H9 (cell line): ENCODE measurements at regions not wholly inside any gene's neighbourhood (a gene's known extent, or its start where the extent isn't known, plus 50 kb on each side); places are given as distances from the start of the nearest gene placed in this dataset.

Experiments used
- DNase-seq: peaks from one replicate; pipeline ENCODE4 v3.0.0-alpha.2; 2017
- H2AFZ ChIP-seq: one replicate; pipeline ENCODE4 v1.6.1; 2013; ENCODE audit warnings: mild to moderate bottlenecking, low read length, control low read depth, moderate library complexity
- H2AK5ac ChIP-seq: 2 replicates; pipeline ENCODE4 v1.6.1; 2013; ENCODE audit warnings: low read length, control low read depth, mixed read lengths; ENCODE audit not compliant: insufficient read length
- H2BK120ac ChIP-seq: one replicate; pipeline ENCODE4 v1.6.1; 2013; ENCODE audit warnings: low read depth, mild to moderate bottlenecking, low read length, control low read depth, inconsistent platforms; ENCODE audit not compliant: poor library complexity, severe bottlenecking
- H2BK12ac ChIP-seq: 2 replicates; pipeline ENCODE4 v1.6.1; 2013; ENCODE audit warnings: low read length, control low read depth, mixed read lengths, low read depth; ENCODE audit not compliant: insufficient read length
- H2BK15ac ChIP-seq: 2 replicates; pipeline ENCODE4 v1.6.1; 2013; ENCODE audit warnings: low read depth, low read length, control low read depth
- H2BK20ac ChIP-seq: one replicate; pipeline ENCODE4 v1.6.1; 2013; ENCODE audit warnings: low read depth, mild to moderate bottlenecking, low read length, control low read depth, inconsistent platforms; ENCODE audit not compliant: poor library complexity, severe bottlenecking
- H2BK5ac ChIP-seq: 2 replicates; pipeline ENCODE4 v1.6.1; 2013; ENCODE audit warnings: low read length, control low read depth, mixed read lengths; ENCODE audit not compliant: insufficient read length
- H3K14ac ChIP-seq: 2 replicates; pipeline ENCODE4 v1.6.1; 2013; ENCODE audit warnings: low read length, control low read depth; ENCODE audit not compliant: insufficient read depth
- H3K18ac ChIP-seq: 2 replicates; pipeline ENCODE4 v1.6.1; 2013; ENCODE audit warnings: low read depth, mild to moderate bottlenecking, mixed read lengths, low read length, control low read depth; ENCODE audit not compliant: insufficient read length
- H3K23ac ChIP-seq: 2 replicates; pipeline ENCODE4 v1.6.1; 2013; ENCODE audit warnings: low read length, control low read depth, mixed read lengths, low read depth; ENCODE audit not compliant: insufficient read length
- H3K23me2 ChIP-seq: 2 replicates; pipeline ENCODE4 v1.6.1; 2013; ENCODE audit warnings: low read depth, mild to moderate bottlenecking, mixed read lengths, low read length, control low read depth; ENCODE audit not compliant: insufficient read length, poor library complexity, severe bottlenecking
- H3K27ac ChIP-seq: 2 replicates; pipeline ENCODE4 v1.5.1; 2013; ENCODE audit warnings: low read length, control low read depth, mixed read lengths, low read depth; ENCODE audit not compliant: insufficient read length
- H3K27me3 ChIP-seq: 2 replicates; pipeline ENCODE4 v1.6.1; 2013; ENCODE audit warnings: low read length, control low read depth, inconsistent platforms; ENCODE audit not compliant: insufficient read depth
- H3K4ac ChIP-seq: 2 replicates; pipeline ENCODE4 v1.6.1; 2013; ENCODE audit warnings: low read depth, mild to moderate bottlenecking, control low read depth, inconsistent platforms, low read length, moderate library complexity
- H3K4me1 ChIP-seq: 2 replicates; pipeline ENCODE4 v1.6.1; 2013; ENCODE audit warnings: low read length, control low read depth, inconsistent platforms; ENCODE audit not compliant: insufficient read depth
- H3K4me2 ChIP-seq: 2 replicates; pipeline ENCODE4 v1.6.1; 2013; ENCODE audit warnings: low read length, control low read depth, mixed read lengths; ENCODE audit not compliant: insufficient read length, insufficient read depth
- H3K56ac ChIP-seq: 2 replicates; pipeline ENCODE4 v1.6.1; 2013; ENCODE audit warnings: low read depth, mild to moderate bottlenecking, mixed read lengths, low read length, control low read depth; ENCODE audit not compliant: insufficient read length
- H3K79me1 ChIP-seq: 2 replicates; pipeline ENCODE4 v1.6.1; 2013; ENCODE audit warnings: low read depth, mild to moderate bottlenecking, moderate library complexity, low read length, control low read depth, inconsistent platforms; ENCODE audit not compliant: insufficient read depth, poor library complexity, severe bottlenecking
- H3K79me2 ChIP-seq: 2 replicates; pipeline ENCODE4 v1.6.1; 2013; ENCODE audit warnings: low read length, control low read depth, inconsistent platforms; ENCODE audit not compliant: insufficient read depth
- H3K9ac ChIP-seq: 2 replicates; pipeline ENCODE4 v1.6.1; 2013; ENCODE audit warnings: low read length, control low read depth, mixed read lengths; ENCODE audit not compliant: insufficient read length; ENCODE audit errors: extremely low read depth
- H3K9me3 ChIP-seq: one replicate; pipeline ENCODE4 v1.6.1; 2013; ENCODE audit warnings: low read depth, low read length, inconsistent platforms; ENCODE audit not compliant: control insufficient read depth
- H3T11ph ChIP-seq: one replicate; pipeline ENCODE4 v1.6.1; 2013; ENCODE audit warnings: mild to moderate bottlenecking, low read length, control low read depth, inconsistent platforms
- H4K20me1 ChIP-seq: one replicate; pipeline ENCODE4 v1.6.1; 2013; ENCODE audit not compliant: control insufficient read depth, insufficient read length, insufficient read depth
- H4K5ac ChIP-seq: 2 replicates; pipeline ENCODE4 v1.6.1; 2013; ENCODE audit warnings: low read depth, mild to moderate bottlenecking, mixed read lengths, low read length, control low read depth; ENCODE audit not compliant: insufficient read length
- H4K8ac ChIP-seq: replicated peaks from 2 replicates; pipeline ENCODE4 v1.6.1; 2013; ENCODE audit warnings: low read length, control low read depth, mixed read lengths, low read depth; ENCODE audit not compliant: insufficient read length
- H4K91ac ChIP-seq: 2 replicates; pipeline ENCODE4 v1.6.1; 2013; ENCODE audit warnings: low read depth, mild to moderate bottlenecking, moderate library complexity, mixed read lengths, low read length, control low read depth; ENCODE audit not compliant: insufficient read length
- H3K27ac Mint-ChIP-seq, 3 experiments: 2 replicates in 2 of 3; 3 replicates in 1 of 3; pipeline ENCODE4 v1.8.0; 2020 to 2021; ENCODE audit warnings: mixed read lengths in 3 of 3, mild to moderate bottlenecking in 1 of 3, moderate library complexity in 1 of 3
- H3K27me3 Mint-ChIP-seq: 2 replicates; pipeline ENCODE4 v1.8.0; 2021; ENCODE audit warnings: low read depth, mild to moderate bottlenecking, moderate library complexity, mixed read lengths
- H3K36me3 Mint-ChIP-seq, 3 experiments: 2 replicates in 2 of 3; 3 replicates in 1 of 3; pipeline ENCODE4 v1.8.0; 2020 to 2021; ENCODE audit warnings: low read depth in 3 of 3, mixed read lengths in 3 of 3; ENCODE audit not compliant: insufficient read depth in 1 of 3
- H3K4me1 Mint-ChIP-seq, 2 experiments: 2 replicates each; pipeline ENCODE4 v1.8.0; 2020; ENCODE audit warnings: mixed read lengths in 2 of 2
- H3K4me3 Mint-ChIP-seq, 2 experiments: 2 replicates in 1 of 2; 3 replicates in 1 of 2; pipeline ENCODE4 v1.8.0; 2020 to 2021; ENCODE audit warnings: mild to moderate bottlenecking in 2 of 2, mixed read lengths in 2 of 2, moderate library complexity in 1 of 2
- H3K9me3 Mint-ChIP-seq, 2 experiments: 2 replicates in 1 of 2; 3 replicates in 1 of 2; pipeline ENCODE4 v1.8.0; 2020; ENCODE audit warnings: mild to moderate bottlenecking in 2 of 2, mixed read lengths in 2 of 2, moderate library complexity in 1 of 2
- WGBS: extraction: QIAGEN DNeasy Blood & Tissue Kit; methylation state at CpG from one replicate; pipeline ENCODE4 v1.1.7; 2013; ENCODE audit warnings: missing lambda C conversion rate, low lambda C conversion rate, mixed read lengths; ENCODE audit not compliant: insufficient read length; ENCODE audit errors: extremely low coverage; 5-methylcytosine and 5-hydroxymethylcytosine counted together
- TF ChIP-seq, protein P1 (sequence below): fragments of 200-600 bp; sonication (generic); conservative IDR thresholded peaks from 3 replicates; pipeline ENCODE4 v1.8.0; 2021; ENCODE audit warnings: antibody characterized with exemption, mild to moderate bottlenecking

DNA sequence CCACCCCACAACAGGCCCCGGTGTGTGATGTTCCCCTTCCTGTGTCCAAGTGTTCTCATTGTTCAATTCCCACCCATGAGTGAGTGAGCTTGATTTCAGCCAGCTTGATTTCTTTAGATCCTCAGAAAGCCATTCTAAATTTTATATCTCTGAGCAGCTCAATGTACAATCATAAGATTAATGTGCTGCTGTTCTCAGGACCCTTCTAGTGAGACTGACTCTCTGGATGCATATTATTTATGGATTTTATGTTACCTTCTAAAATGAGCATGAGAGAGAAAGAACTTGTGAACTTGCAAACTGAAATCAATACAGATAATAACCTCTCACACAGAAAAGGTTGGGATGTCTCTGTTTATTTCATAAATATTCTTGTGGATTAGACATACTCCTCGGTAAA lies 1133.5 kb upstream of the TMPRSS15 start:
- Mint-ChIP-seq H3K27ac (peak overlapping the region in 1 of 3 experiments; percentile 81; a peak in 1 of 7 replicates), H3K36me3 (peaks cover 3 to 5% (median 4%) of the 10 kb centered on the region in 3 experiments; a peak in 4 of 7 replicates), H3K4me3 (no peak overlapping the region), H3K27me3 (no peaks in the 10 kb centered on the region), H3K9me3 (peaks cover 3 to 4% of the 10 kb centered on the region in 2 experiments; a peak in 2 of 5 replicates), H3K4me1 (peaks cover 0 to 3% of the 10 kb centered on the region in 2 experiments; a peak in 1 of 4 replicates)
- H3K27ac ChIP-seq: no peak overlapping the region
- no peak overlapping the region for H2AFZ ChIP-seq
- no CpG with 5 or more reads among the region's 2 CpGs for WGBS
- no peak overlapping the region for H2AK5ac ChIP-seq
- no peaks in the 10 kb centered on the region for H3K79me1 ChIP-seq
- no peak overlapping the region for H3K23ac ChIP-seq
- no peak overlapping the region for H3T11ph ChIP-seq
- H3K27me3 ChIP-seq: no peaks in the 10 kb centered on the region
- H3K18ac ChIP-seq: no peak overlapping the region
- no peak overlapping the region for H3K14ac ChIP-seq
- no peaks in the 10 kb centered on the region for H3K23me2 ChIP-seq
- H3K9ac ChIP-seq: no peak overlapping the region
- H3K4ac ChIP-seq: no peak overlapping the region
- no peak overlapping the region for H2BK12ac ChIP-seq
- H2BK20ac ChIP-seq: no peak overlapping the region
- DNase-seq: no peak
- no peak overlapping the region for H4K8ac ChIP-seq
- H3K79me2 ChIP-seq: no peaks in the 10 kb centered on the region
- no peak overlapping the region for H4K91ac ChIP-seq
- no peak overlapping the region for H2BK15ac ChIP-seq
- H3K4me2 ChIP-seq: no peak overlapping the region
- no peaks in the 10 kb centered on the region for H3K9me3 ChIP-seq
- no peak overlapping the region for H2BK5ac ChIP-seq
- no peak overlapping the region for H4K5ac ChIP-seq
- H2BK120ac ChIP-seq: no peak overlapping the region
- H3K4me1 ChIP-seq: no peaks in the 10 kb centered on the region
- TF ChIP-seq, protein P1, sequence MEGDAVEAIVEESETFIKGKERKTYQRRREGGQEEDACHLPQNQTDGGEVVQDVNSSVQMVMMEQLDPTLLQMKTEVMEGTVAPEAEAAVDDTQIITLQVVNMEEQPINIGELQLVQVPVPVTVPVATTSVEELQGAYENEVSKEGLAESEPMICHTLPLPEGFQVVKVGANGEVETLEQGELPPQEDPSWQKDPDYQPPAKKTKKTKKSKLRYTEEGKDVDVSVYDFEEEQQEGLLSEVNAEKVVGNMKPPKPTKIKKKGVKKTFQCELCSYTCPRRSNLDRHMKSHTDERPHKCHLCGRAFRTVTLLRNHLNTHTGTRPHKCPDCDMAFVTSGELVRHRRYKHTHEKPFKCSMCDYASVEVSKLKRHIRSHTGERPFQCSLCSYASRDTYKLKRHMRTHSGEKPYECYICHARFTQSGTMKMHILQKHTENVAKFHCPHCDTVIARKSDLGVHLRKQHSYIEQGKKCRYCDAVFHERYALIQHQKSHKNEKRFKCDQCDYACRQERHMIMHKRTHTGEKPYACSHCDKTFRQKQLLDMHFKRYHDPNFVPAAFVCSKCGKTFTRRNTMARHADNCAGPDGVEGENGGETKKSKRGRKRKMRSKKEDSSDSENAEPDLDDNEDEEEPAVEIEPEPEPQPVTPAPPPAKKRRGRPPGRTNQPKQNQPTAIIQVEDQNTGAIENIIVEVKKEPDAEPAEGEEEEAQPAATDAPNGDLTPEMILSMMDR: no peak
- H4K20me1 ChIP-seq: no peaks in the 10 kb centered on the region
- no peak overlapping the region for H3K56ac ChIP-seq
